ENCODE measurements at regions not wholly inside any gene's neighbourhood (a gene's known extent, or its start where the extent isn't known, plus 50 kb on each side); places are given as distances from the start of the nearest gene placed in this dataset.

- no peak overlapping the region for H3K27ac ChIP-seq (ENCODE audit: extremely low read depth, low read depth, low read length)
- TF ChIP-seq ZNF311 (tag by site-specific recombination; IDR thresholded peaks at IDR 0.05; ENCODE audit: borderline replicate concordance) (no peak), ZNF518A (tag by site-specific recombination; conservative IDR thresholded peaks at IDR 0.05; ENCODE audit: low read depth) (no peak), ZNF202 (tag by site-specific recombination; IDR thresholded peaks at IDR 0.05; ENCODE audit: borderline replicate concordance) (no peak), IKZF3 (tag by site-specific recombination; IDR thresholded peaks at IDR 0.05) (no peak), ZNF416 (tag by site-specific recombination; IDR thresholded peaks at IDR 0.05) (no peak), GLIS1 (tag by site-specific recombination; IDR thresholded peaks at IDR 0.05) (no peak), MEIS1 (CRISPR knock-in tag; IDR thresholded peaks at IDR 0.05; ENCODE audit: borderline replicate concordance) (no peak), ZNF292 (tag by site-specific recombination; IDR thresholded peaks at IDR 0.05; ENCODE audit: borderline replicate concordance, low read depth) (no peak), ZNF549 (tag by site-specific recombination; IDR thresholded peaks at IDR 0.05) (no peak), ELK4 (IDR thresholded peaks at IDR 0.05; ENCODE audit: borderline replicate concordance, low read depth, low read length) (no peak), KLF10 (tag by site-specific recombination; IDR thresholded peaks at IDR 0.05) (no peak), ZNF521 (tag by site-specific recombination; IDR thresholded peaks at IDR 0.05) (no peak), ZFHX2 (tag by site-specific recombination; conservative IDR thresholded peaks at IDR 0.05) (no peak), TCF7L2 (IDR thresholded peaks at IDR 0.05; ENCODE audit: borderline replicate concordance, low read depth, low read length) (no peak), ZNF48 (tag by site-specific recombination; IDR thresholded peaks at IDR 0.05) (no peak), ZNF747 (tag by site-specific recombination; IDR thresholded peaks at IDR 0.05) (no peak), ZSCAN30 (tag by site-specific recombination; IDR thresholded peaks at IDR 0.05) (no peak), ZNF660 (tag by site-specific recombination; IDR thresholded peaks at IDR 0.05) (no peak)
- POLR2A ChIA-PET: interaction anchor here (0.7 kb wide), 1 partner anchor 601 kb away, joined by 4 read pairs; no protein-coding TSS in a partner anchor
- no peaks in the 10 kb centered on the region for H3K36me3 ChIP-seq (ENCODE audit: control insufficient read depth in 2 of 2, insufficient read depth in 1 of 2, low read length in 2 of 2)
- no peaks in the 10 kb centered on the region for H3K9me3 ChIP-seq (ENCODE audit: control insufficient read depth, insufficient read depth, low read depth, low read length)
- H3K4me1 ChIP-seq (ENCODE audit: control insufficient read depth, insufficient read depth, low read length): no peaks in the 10 kb centered on the region
- H3K4me3 ChIP-seq (ENCODE audit: low read depth, low read length): no peak overlapping the region
- CTCF ChIA-PET: no interaction called here
These were observed 82.2 kb upstream of the GUCA2B start for GRCh38 chr1:42070996-42071395.

- no peaks in the 10 kb centered on the region for H3K9me3 ChIP-seq (ENCODE audit: control insufficient read depth, insufficient read depth, low read depth, low read length)
- no peak overlapping the region for H3K4me3 ChIP-seq (ENCODE audit: low read depth, low read length)
- no peaks in the 10 kb centered on the region for H3K36me3 ChIP-seq (ENCODE audit: control insufficient read depth in 2 of 2, insufficient read depth in 1 of 2, low read length in 2 of 2)
- no peaks in the 10 kb centered on the region for H3K4me1 ChIP-seq (ENCODE audit: control insufficient read depth, insufficient read depth, low read length)
- H3K27ac ChIP-seq (ENCODE audit: extremely low read depth, low read depth, low read length): no peak overlapping the region
- CTCF ChIA-PET: no interaction called here
- POLR2A ChIA-PET: no interaction called here
- TF ChIP-seq BCL6B (tag by site-specific recombination; IDR thresholded peaks at IDR 0.05) (no peak), MYNN (tag by site-specific recombination; IDR thresholded peaks at IDR 0.05; ENCODE audit: borderline replicate concordance) (no peak), ZNF26 (tag by site-specific recombination; IDR thresholded peaks at IDR 0.05) (no peak), ZNF830 (tag by site-specific recombination; IDR thresholded peaks at IDR 0.05; ENCODE audit: low read depth) (no peak), ZNF561 (tag by site-specific recombination; IDR thresholded peaks at IDR 0.05; ENCODE audit: borderline replicate concordance) (no peak), SETDB1 (IDR thresholded peaks at IDR 0.05; ENCODE audit: insufficient read length, low read length) (peak; percentile 93)
These were observed 95.4 kb upstream of the GUCA2B start for GRCh38 chr1:42057800-42058199.
